ENCODE measurements at regions not wholly inside any gene's neighbourhood (a gene's known extent, or its start where the extent isn't known, plus 50 kb on each side); places are given as distances from the start of the nearest gene placed in this dataset.

DNA sequence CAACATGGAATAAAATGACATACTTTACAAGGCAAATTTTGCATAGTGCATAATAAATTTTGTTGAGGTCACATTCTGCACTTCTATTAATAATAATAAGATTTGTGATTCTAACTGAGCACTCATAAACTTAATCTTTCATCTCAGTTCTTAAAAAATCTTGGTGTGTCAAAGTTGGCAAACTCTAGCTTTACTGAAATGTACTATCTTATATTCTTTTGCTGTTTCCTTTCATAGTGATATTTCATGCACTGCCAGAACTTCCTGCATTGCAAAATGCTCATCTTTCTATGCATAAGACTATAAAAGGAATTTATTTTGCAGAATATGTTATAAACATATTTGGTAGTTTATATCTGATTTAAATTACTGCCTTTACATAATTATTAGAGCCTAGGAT is 797.6 kb downstream of the ADGRL2 start:
- H3K4me2 ChIP-seq (ENCODE audit: control insufficient read depth, insufficient read depth) = no peak overlapping the region
- H3K9me3 ChIP-seq (replicated peaks; ENCODE audit: control insufficient read depth, insufficient read depth, low read length) = no peaks in the 10 kb centered on the region
- H4K20me1 ChIP-seq (ENCODE audit: control insufficient read depth, insufficient read depth) = no peaks in the 10 kb centered on the region
- no peaks in the 10 kb centered on the region for H3K4me1 ChIP-seq (ENCODE audit: control insufficient read depth, insufficient read depth, low read length)
- RAD21 ChIA-PET (ENCODE audit: unreplicated experiment) = no interaction called here
- H3K27ac ChIP-seq (ENCODE audit: control insufficient read depth, insufficient read depth) = no peak overlapping the region
- no TSS peak for BruUV-seq (replicated peaks)
- H3K27me3 ChIP-seq (replicated peaks in 1 of 2; ENCODE audit: control insufficient read depth in 2 of 2, insufficient read depth in 2 of 2, low read length in 1 of 2) = no peaks in the 10 kb centered on the region
- intact Hi-C loops (cut with micrococcal nuclease; ENCODE audit: unreplicated experiment) (no loop called here), in situ Hi-C loops (cut with MboI) (no loop called here)
- SMC1A ChIA-PET (ENCODE audit: uncharacterized antibody, unreplicated experiment) = interaction anchor here (1.3 kb wide), 1 partner anchor 570 kb away, joined by 3 read pairs; no protein-coding TSS in a partner anchor
- H3K9ac ChIP-seq (ENCODE audit: control insufficient read depth, insufficient read depth, low read length) = no peak overlapping the region
- POLR2A ChIA-PET = no interaction called here
- no peak overlapping the region for H2AFZ ChIP-seq (ENCODE audit: control insufficient read depth, low read depth, low read length)
- ATAC-seq (no peak), DNase-seq (ENCODE audit: low read depth, low spot score) (no peak), FAIRE-seq (no peak)
- no peaks in the 10 kb centered on the region for H3K79me2 ChIP-seq (ENCODE audit: control insufficient read depth, insufficient read depth, low read length)
- no peak overlapping the region for H3K4me3 ChIP-seq
- CTCF ChIA-PET = no interaction called here
- TF ChIP-seq ETV6 (conservative IDR thresholded peaks at IDR 0.05 in 1 of 2, IDR thresholded peaks at IDR 0.05 in 1 of 2; ENCODE audit: borderline replicate concordance in 1 of 2, low read depth in 1 of 2) (no peak), SMC3 (IDR thresholded peaks at IDR 0.05; ENCODE audit: borderline replicate concordance, low read length) (no peak), ZNF622 (IDR thresholded peaks at IDR 0.05) (no peak), SUZ12 (IDR thresholded peaks at IDR 0.05; ENCODE audit: unreplicated experiment) (no peak)
- H3K36me3 ChIP-seq (ENCODE audit: control insufficient read depth in 2 of 2, insufficient read depth in 2 of 2, low read length in 1 of 2) = no peaks in the 10 kb centered on the region

DNA sequence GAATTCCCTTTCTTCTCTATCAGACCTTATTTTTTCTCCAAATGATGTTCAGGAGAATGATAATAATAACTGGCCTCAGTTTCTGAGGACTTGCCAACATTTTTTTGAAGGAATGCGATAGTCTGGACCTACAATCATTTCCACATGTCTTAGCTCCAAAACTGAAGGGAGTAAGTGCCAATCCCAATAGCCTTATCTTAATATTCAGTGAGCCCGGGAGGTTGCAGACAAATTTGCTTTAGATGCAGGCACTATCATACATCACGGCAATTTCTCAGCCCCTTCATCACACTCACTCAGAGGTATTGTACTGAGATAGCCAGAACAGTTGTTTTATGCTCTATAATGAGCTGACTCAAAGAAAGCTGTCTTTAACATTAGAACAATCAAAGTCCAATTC is 796.9 kb downstream of the ADGRL2 start:
- WGBS (ENCODE audit: insufficient coverage, insufficient replicate concordance, low lambda C conversion rate, missing lambda C conversion rate) = 31% methylated on average over 3 of the region's 3 CpGs
- TF ChIP-seq ZNF274 (IDR thresholded peaks at IDR 0.05; ENCODE audit: insufficient read depth, insufficient read length) = no peak
- no peak for TF ChIP-seq RBBP5 (conservative IDR thresholded peaks at IDR 0.05)
- TF ChIP-seq, protein P1, sequence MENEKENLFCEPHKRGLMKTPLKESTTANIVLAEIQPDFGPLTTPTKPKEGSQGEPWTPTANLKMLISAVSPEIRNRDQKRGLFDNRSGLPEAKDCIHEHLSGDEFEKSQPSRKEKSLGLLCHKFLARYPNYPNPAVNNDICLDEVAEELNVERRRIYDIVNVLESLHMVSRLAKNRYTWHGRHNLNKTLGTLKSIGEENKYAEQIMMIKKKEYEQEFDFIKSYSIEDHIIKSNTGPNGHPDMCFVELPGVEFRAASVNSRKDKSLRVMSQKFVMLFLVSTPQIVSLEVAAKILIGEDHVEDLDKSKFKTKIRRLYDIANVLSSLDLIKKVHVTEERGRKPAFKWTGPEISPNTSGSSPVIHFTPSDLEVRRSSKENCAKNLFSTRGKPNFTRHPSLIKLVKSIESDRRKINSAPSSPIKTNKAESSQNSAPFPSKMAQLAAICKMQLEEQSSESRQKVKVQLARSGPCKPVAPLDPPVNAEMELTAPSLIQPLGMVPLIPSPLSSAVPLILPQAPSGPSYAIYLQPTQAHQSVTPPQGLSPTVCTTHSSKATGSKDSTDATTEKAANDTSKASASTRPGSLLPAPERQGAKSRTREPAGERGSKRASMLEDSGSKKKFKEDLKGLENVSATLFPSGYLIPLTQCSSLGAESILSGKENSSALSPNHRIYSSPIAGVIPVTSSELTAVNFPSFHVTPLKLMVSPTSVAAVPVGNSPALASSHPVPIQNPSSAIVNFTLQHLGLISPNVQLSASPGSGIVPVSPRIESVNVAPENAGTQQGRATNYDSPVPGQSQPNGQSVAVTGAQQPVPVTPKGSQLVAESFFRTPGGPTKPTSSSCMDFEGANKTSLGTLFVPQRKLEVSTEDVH (IDR thresholded peaks at IDR 0.05; ENCODE audit: low read depth, partially characterized antibody) = no peak
- TF ChIP-seq EZH2 (IDR thresholded peaks at IDR 0.05; ENCODE audit: borderline replicate concordance, control insufficient read depth, low read depth, low read length) = no peak
- TF ChIP-seq PML (IDR thresholded peaks at IDR 0.05; ENCODE audit: low read length) = no peak
- no peak for TF ChIP-seq SMAD5 (IDR thresholded peaks at IDR 0.05; ENCODE audit: low read depth)
- TF ChIP-seq, protein P2, sequence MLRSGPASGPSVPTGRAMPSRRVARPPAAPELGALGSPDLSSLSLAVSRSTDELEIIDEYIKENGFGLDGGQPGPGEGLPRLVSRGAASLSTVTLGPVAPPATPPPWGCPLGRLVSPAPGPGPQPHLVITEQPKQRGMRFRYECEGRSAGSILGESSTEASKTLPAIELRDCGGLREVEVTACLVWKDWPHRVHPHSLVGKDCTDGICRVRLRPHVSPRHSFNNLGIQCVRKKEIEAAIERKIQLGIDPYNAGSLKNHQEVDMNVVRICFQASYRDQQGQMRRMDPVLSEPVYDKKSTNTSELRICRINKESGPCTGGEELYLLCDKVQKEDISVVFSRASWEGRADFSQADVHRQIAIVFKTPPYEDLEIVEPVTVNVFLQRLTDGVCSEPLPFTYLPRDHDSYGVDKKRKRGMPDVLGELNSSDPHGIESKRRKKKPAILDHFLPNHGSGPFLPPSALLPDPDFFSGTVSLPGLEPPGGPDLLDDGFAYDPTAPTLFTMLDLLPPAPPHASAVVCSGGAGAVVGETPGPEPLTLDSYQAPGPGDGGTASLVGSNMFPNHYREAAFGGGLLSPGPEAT (IDR thresholded peaks at IDR 0.05; ENCODE audit: low read depth) = no peak
- TF ChIP-seq NR2C2 (IDR thresholded peaks at IDR 0.05; ENCODE audit: borderline replicate concordance, control insufficient read depth, insufficient read length, low read depth) = no peak
- TF ChIP-seq RUNX3 (IDR thresholded peaks at IDR 0.05; ENCODE audit: low read length) = no peak

More for the DNA sequence above, 796.9 kb downstream of the ADGRL2 start:
- H3K9me3 ChIP-seq (replicated peaks; ENCODE audit: control insufficient read depth, insufficient read depth, low read length) = no peaks in the 10 kb centered on the region
- no peak overlapping the region for H3K27ac ChIP-seq (ENCODE audit: control insufficient read depth, insufficient read depth)
- no peak for FAIRE-seq
- ChIA-PET RAD21 (ENCODE audit: unreplicated experiment) (no interaction called here), CTCF (no interaction called here), POLR2A (no interaction called here), SMC1A (ENCODE audit: uncharacterized antibody, unreplicated experiment) (interaction anchor here (1.3 kb wide), 1 partner anchor 569 kb away, joined by 3 read pairs; no protein-coding TSS in a partner anchor)
- H3K79me2 ChIP-seq (ENCODE audit: control insufficient read depth, insufficient read depth, low read length) = no peaks in the 10 kb centered on the region
- H4K20me1 ChIP-seq (ENCODE audit: control insufficient read depth, insufficient read depth) = no peaks in the 10 kb centered on the region
- ATAC-seq = no peak
- BruUV-seq (replicated peaks) = no TSS peak
- H3K4me2 ChIP-seq (ENCODE audit: control insufficient read depth, insufficient read depth) = no peak overlapping the region
- in situ Hi-C loops (cut with MboI) (no loop called here), intact Hi-C loops (cut with micrococcal nuclease; ENCODE audit: unreplicated experiment) (no loop called here)
- H3K4me1 ChIP-seq (ENCODE audit: control insufficient read depth, insufficient read depth, low read length) = no peaks in the 10 kb centered on the region
- no peak overlapping the region for H3K4me3 ChIP-seq
- H2AFZ ChIP-seq (ENCODE audit: control insufficient read depth, low read depth, low read length) = no peak overlapping the region
- no peak for DNase-seq (ENCODE audit: low read depth, low spot score)
- H3K9ac ChIP-seq (ENCODE audit: control insufficient read depth, insufficient read depth, low read length) = no peak overlapping the region
- H3K36me3 ChIP-seq (ENCODE audit: control insufficient read depth in 2 of 2, insufficient read depth in 2 of 2, low read length in 1 of 2) = no peaks in the 10 kb centered on the region
- no peaks in the 10 kb centered on the region for H3K27me3 ChIP-seq (replicated peaks in 1 of 2; ENCODE audit: control insufficient read depth in 2 of 2, insufficient read depth in 2 of 2, low read length in 1 of 2)
